GM20000 (cell line): ENCODE measurements at regions not wholly inside any gene's neighbourhood (a gene's known extent, or its start where the extent isn't known, plus 50 kb on each side); places are given as distances from the start of the nearest gene placed in this dataset.

Experiments used
- DNase-seq: peaks from one replicate; pipeline ENCODE4 v3.0.0; 2012; ENCODE audit warnings: low spot score
- CTCF ChIP-seq: IDR thresholded peaks from 2 replicates; pipeline ENCODE4 v1.5.1; 2012; ENCODE audit warnings: mild to moderate bottlenecking, control low read depth; ENCODE audit errors: extremely low read depth, missing control alignments

- no peak for DNase-seq
- TF ChIP-seq CTCF: no peak
Measured at GRCh38 chr7:125257617-125258016, 328.0 kb upstream of the POT1 start.

DNA sequence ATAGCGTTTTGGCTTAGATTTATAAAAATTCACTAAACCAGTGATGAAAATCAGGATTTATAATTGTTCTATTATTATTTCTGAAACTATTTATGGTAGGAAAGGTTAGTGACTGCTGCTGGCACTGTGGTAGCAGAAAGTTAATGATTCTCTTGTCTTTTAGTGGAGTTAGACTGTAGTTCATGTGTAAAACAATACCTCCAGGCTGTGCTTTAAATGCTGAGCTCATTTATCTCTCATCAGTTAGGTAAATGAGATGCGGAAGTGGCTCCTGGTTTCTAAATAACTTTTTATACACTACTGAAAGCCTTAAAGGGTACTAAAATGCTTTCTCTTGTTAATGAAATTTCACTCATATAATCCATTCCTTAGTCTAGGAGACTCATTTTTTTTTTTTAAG lies 326.8 kb upstream of the POT1 start:
- no peak for TF ChIP-seq CTCF
- DNase-seq: no peak

- DNase-seq: no peak
- TF ChIP-seq CTCF: no peak
Measured at GRCh38 chr7:125255810-125256209, 326.2 kb upstream of the POT1 start.

- TF ChIP-seq CTCF: no peak
- DNase-seq: no peak
Measured at GRCh38 chr7:125254566-125254965, 324.9 kb upstream of the POT1 start.

GRCh38 chr7:125253452-125254190 lies 324.0 kb upstream of the POT1 start:
- TF ChIP-seq CTCF: no peak
- DNase-seq: no peak

- TF ChIP-seq CTCF: no peak
- DNase-seq: no peak
Measured at GRCh38 chr7:125247514-125248098, 318.0 kb upstream of the POT1 start.

- TF ChIP-seq CTCF: no peak
Measured at GRCh38 chr7:125246706-125247105, 317.1 kb upstream of the POT1 start.

More at GRCh38 chr7:125246706-125247105, 317.1 kb upstream of the POT1 start:
- no peak for DNase-seq
